Esophagus muscularis mucosa (tissue), 3 donors: ENCODE measurements at regions not wholly inside any gene's neighbourhood (a gene's known extent, or its start where the extent isn't known, plus 50 kb on each side); places are given as distances from the start of the nearest gene placed in this dataset.

Experiments used
- CTCF ChIP-seq, 3 experiments: fragments of 200-600 bp in 2 of 3; fragments of 450-650 bp in 1 of 3; sonication (generic) in 2 of 3; IDR thresholded peaks; one replicate each; pipeline ENCODE4 v1.5.1; 2017 to 2019; ENCODE audit warnings: antibody characterized with exemption in 3 of 3, mild to moderate bottlenecking in 2 of 3, moderate library complexity in 1 of 3
- POLR2AphosphoS5 ChIP-seq, 2 donors: sonication (generic); formaldehyde crosslinking; IDR thresholded peaks; one replicate each; pipeline ENCODE4 v1.6.1; 2017; ENCODE audit warnings: antibody characterized with exemption in 2 of 2

- TF ChIP-seq CTCF (IDR thresholded peaks at IDR 0.05) (no peak), POLR2AphosphoS5 (IDR thresholded peaks at IDR 0.05) (no peak)
Measured at GRCh38 chr3:153080778-153081240, 81.2 kb upstream of the RAP2B start.
